HG02943 (cell line): ENCODE measurements at regions not wholly inside any gene's neighbourhood (a gene's known extent, or its start where the extent isn't known, plus 50 kb on each side); places are given as distances from the start of the nearest gene placed in this dataset.

Experiments
- ATAC-seq: cut with Tn5 transposase; IDR thresholded peaks from one replicate; pipeline ENCODE4 v1.9.1; 2021; ENCODE audit warnings: mild to moderate bottlenecking, low read depth, moderate library complexity; ENCODE audit not compliant: unreplicated experiment

- ATAC-seq = no peak
These were observed 738.4 kb upstream of the ALCAM start for GRCh38 chr3:104628185-104628789.

GRCh38 chr3:104629038-104629437 lies 737.7 kb upstream of the ALCAM start:
- ATAC-seq = no peak

DNA sequence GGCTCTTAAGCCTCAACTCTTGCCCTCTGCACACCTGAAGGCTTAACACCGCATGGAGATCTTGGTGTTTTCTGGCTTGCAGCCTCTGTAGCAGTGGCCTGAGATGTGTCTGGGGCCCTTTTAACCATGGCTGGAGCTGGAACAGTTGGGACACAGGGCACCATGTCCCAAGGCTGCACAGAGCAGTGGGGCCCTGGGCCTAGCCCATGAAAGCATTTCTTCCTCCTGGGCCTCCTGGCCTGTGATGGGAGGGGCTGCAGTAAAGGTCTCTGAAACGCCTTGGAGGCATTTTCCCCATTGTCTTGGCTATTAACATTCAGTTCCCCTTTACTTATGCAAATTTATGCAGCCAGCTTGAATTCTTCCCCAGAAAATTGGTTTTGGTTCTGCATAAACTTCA lies 735.5 kb upstream of the ALCAM start:
- no peak for ATAC-seq

DNA sequence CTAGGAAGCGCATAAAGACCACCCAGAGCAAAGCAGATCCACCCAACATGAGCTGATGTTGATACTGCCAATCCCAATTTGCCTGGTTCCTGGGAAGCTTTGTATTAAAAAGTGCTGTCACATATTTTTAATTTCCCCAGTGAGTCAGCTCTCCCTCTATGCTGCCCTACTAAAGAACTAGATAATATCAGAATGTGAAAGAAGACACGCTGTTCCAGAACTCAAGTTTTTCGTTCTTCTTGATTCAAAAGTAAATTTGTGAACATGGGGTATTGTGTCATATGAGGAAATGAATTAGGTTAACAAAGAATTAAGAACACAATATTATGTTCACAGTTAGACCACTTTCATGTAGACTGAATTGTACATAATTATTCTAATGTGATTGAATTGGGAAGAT lies 734.2 kb upstream of the ALCAM start:
- no peak for ATAC-seq

- no peak for ATAC-seq
These were observed 733.8 kb upstream of the ALCAM start for GRCh38 chr3:104632947-104633346.

GRCh38 chr3:104635872-104636580 lies 730.7 kb upstream of the ALCAM start:
- ATAC-seq = no peak

- ATAC-seq = no peak
These were observed 723.9 kb upstream of the ALCAM start for GRCh38 chr3:104642827-104643226.

GRCh38 chr3:104646196-104646595 lies 720.5 kb upstream of the ALCAM start:
- ATAC-seq = no peak

GRCh38 chr3:104648823-104649222 lies 717.9 kb upstream of the ALCAM start:
- no peak for ATAC-seq

GRCh38 chr3:104669083-104669482 lies 697.6 kb upstream of the ALCAM start:
- no peak for ATAC-seq

- ATAC-seq = no peak
These were observed 694.4 kb upstream of the ALCAM start for GRCh38 chr3:104672331-104672730.

DNA sequence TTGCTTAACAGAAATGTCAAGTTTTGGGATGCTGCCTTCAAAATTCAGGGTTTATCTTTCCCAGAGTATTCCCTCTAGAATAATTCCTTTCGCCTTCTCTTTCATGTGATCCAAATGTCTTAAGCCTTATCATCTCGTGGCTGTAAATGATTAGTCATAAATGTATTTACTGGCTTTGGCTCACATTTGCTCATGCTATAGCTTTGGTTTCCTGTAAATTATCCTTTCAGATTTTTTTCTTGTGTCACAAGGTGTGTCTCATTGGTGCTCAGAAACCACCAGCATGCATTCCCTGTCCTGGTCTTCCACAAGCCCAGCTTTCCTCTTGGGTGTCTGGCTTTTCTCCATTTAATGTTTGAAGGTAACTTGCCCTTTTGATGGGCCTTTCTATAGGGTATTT lies 692.7 kb upstream of the ALCAM start:
- ATAC-seq = no peak

DNA sequence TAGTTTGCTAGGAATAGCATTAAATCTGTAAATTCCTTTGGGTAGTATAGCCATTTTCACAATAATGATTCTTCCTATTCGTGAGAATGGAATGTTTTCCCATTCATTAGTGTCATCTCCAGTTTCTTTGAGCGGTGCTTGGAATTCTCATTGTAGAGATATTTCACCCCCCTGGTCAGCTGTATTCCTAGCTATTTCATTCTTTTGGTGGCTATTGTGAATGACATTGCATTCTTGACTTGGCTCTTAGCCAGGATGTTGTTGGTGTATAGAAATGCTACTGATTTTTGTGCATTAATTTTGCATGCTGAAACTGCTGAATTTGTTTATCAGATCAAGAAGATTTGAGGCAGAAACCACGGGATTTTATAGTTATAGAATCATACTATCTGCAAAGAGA lies 690.5 kb upstream of the ALCAM start:
- no peak for ATAC-seq

- ATAC-seq = no peak
These were observed 688.8 kb upstream of the ALCAM start for GRCh38 chr3:104677932-104678331.

DNA sequence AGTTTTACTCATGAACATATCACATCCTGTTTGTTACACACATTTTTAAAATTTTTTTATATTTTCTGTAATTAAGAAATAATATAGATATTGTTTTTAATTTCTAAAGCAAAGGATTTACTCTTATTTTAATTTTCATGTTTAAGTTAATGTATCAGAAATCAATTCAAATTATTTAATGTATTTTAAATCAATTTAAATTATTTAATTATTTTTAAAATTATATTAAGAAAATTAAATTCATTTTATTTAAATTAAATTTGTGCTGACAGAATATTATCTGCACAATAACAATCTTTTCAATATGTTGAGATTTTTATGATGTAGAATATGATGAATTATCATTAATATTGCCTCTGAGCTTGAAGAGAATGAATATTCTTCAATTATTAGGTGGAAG lies 681.2 kb upstream of the ALCAM start:
- ATAC-seq = no peak

- ATAC-seq = no peak
These were observed 679.3 kb upstream of the ALCAM start for GRCh38 chr3:104687362-104687761.

- no peak for ATAC-seq
These were observed 670.2 kb upstream of the ALCAM start for GRCh38 chr3:104696470-104696869.

GRCh38 chr3:104711406-104711805 lies 655.3 kb upstream of the ALCAM start:
- ATAC-seq = no peak

DNA sequence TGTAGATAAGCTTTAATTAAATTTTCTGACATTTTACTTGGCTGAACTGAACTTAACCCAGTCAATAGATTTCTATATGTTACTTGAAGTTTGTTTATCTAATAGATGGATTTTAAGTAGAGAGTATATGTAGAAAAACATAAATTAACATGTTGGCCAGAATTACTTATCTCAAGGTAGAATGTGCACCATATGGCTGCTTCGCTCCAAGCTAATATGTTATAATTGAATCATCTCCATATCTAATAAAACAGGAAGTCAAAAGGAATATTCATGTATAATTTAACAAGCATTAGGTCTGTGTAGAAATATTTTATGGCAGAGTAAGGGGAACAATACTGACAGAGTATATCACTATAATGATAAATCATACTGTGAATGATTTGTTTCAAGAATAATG lies 650.7 kb upstream of the ALCAM start:
- no peak for ATAC-seq

GRCh38 chr3:104717828-104718196 lies 648.9 kb upstream of the ALCAM start:
- ATAC-seq = peak; percentile 21

DNA sequence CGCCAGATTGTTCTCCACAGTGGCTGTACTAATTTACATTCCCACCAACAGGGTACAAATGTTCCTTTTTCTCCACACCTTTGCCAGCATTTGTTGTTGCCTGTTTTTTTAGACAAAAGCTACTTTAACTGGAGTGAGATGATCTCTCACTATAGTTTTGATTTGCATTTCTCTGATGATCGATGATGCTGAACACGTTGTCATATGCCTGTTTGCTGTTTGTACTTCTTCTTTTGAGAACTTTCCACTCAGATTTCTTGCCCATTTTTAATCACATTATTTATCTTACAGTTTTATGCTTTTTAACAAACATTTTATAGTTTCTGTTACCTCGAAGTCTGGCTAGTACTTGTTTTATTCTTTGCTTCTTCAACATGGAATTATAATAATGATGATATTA lies 643.7 kb upstream of the ALCAM start:
- no peak for ATAC-seq

GRCh38 chr3:104731074-104731473 lies 635.6 kb upstream of the ALCAM start:
- ATAC-seq = no peak

DNA sequence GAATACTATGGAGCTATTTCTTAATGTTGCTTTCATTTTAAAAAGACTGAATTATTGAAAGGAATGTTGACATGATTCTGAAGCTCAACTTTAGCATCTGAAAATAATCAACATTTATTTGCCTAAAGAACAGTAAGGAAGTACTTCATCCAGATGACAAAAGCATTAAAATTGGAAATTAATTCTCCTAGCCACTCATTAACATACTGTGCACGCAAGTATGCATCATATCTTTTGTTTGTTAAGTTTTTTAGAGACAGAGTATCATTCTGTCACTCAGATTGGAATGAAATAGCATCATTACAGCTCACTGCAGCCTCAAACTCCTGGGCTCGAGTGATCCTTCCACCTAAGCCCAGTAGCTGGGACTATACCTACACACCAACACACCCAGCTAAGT lies 632.1 kb upstream of the ALCAM start:
- ATAC-seq = no peak
